CD4-positive, alpha-beta T cell treated with Interleukin-4 for 1 hour (primary cell): ENCODE measurements at regions not wholly inside any gene's neighbourhood (a gene's known extent, or its start where the extent isn't known, plus 50 kb on each side); places are given as distances from the start of the nearest gene placed in this dataset.

Experiments used
- DNase-seq, 2 donors: peaks; one replicate each; pipeline ENCODE4 v3.0.0-alpha.2; 2020 to 2022

DNA sequence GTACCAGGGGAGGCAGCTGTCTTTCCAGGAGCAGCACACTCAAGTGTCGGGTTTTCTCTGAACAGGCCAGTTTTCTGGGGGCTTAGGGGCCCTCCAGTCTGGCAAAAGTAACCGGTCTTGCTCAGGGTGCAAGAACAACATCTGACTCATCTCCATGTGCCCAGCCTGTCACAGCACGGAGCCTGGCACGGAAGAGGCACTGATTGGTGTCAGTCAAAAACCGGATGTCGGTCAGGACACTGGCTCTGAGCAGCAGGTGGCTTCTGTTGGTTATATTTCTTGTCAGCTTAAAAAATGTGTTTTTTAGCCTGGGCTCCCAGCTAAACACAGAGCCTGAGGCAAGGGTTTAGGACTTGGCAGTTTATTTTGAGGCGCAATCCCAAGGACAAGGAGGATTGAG lies 139.9 kb downstream of the FBLN2 start:
- no peak for DNase-seq

DNA sequence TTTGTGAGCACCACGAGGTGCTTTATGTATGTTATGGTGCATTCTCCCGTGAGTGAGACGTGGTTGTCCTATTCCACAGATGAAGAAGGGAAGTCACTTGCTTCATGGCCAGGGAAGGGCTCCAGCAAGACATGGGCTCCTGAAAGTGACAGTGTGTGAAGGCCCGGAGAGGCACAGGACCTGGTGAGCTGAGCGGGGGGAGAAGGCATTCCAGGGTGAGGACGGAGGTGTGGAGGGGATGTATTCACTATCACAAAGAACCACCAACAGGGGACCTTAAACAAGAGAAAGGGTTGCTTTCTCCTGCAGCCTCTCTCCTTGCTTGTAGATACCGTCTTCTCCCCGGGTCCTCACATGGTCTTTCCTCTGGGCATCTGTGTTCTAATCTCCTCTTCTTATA lies 139.1 kb downstream of the FBLN2 start:
- no peak for DNase-seq
